Ramos (cell line): ENCODE measurements at regions not wholly inside any gene's neighbourhood (a gene's known extent, or its start where the extent isn't known, plus 50 kb on each side); places are given as distances from the start of the nearest gene placed in this dataset.

ENCODE experiments used
- in situ Hi-C: fragments of 300-500 bp; cut with MboI; formaldehyde crosslinking; loops from one replicate; pipeline ENCODE4 v1.14.3; 2022; ENCODE audit warnings: low sequenced_read_pairs; ENCODE audit not compliant: unreplicated experiment

GRCh38 chr2:196247114-196247975, 76.0 kb upstream of the STK17B start:
- in situ Hi-C loops, result loop anchor here (25.0 kb wide), 1 partner anchor 1040 kb away; no protein-coding TSS in a partner anchor

- in situ Hi-C loops, result loop anchor here (25.0 kb wide), 1 partner anchor 1039 kb away; no protein-coding TSS in a partner anchor
Measured at GRCh38 chr2:196247976-196248280, 76.5 kb upstream of the STK17B start.

GRCh38 chr2:196248467-196249094, 77.2 kb upstream of the STK17B start:
- in situ Hi-C loops, result loop anchor here (25.0 kb wide), 1 partner anchor 1039 kb away; no protein-coding TSS in a partner anchor

- in situ Hi-C loops, result loop anchor here (25.0 kb wide), 1 partner anchor 1038 kb away; no protein-coding TSS in a partner anchor
Measured at GRCh38 chr2:196249171-196249570, 77.8 kb upstream of the STK17B start.

GRCh38 chr2:196249860-196250259, 78.5 kb upstream of the STK17B start:
- in situ Hi-C loops, result loop anchor here (25.0 kb wide), 2 partner anchors 887 to 1037 kb away; no protein-coding TSS in a partner anchor

- in situ Hi-C loops, result loop anchor here (25.0 kb wide), 1 partner anchor 886 kb away; no protein-coding TSS in a partner anchor
Measured at GRCh38 chr2:196251132-196251531, 79.8 kb upstream of the STK17B start.

- in situ Hi-C loops, result loop anchor here (25.0 kb wide), 1 partner anchor 885 kb away; no protein-coding TSS in a partner anchor
Measured at GRCh38 chr2:196252408-196253115, 81.2 kb upstream of the STK17B start.

GRCh38 chr2:196253116-196253480, 81.7 kb upstream of the STK17B start:
- in situ Hi-C loops, result loop anchor here (25.0 kb wide), 1 partner anchor 884 kb away; no protein-coding TSS in a partner anchor

- in situ Hi-C loops, result loop anchor here (25.0 kb wide), 1 partner anchor 881 kb away; no protein-coding TSS in a partner anchor
Measured at GRCh38 chr2:196256585-196256984, 85.2 kb upstream of the STK17B start.

GRCh38 chr2:196257086-196257485, 85.7 kb upstream of the STK17B start:
- in situ Hi-C loops, result loop anchor here (25.0 kb wide), 1 partner anchor 880 kb away; no protein-coding TSS in a partner anchor

- in situ Hi-C loops, result loop anchor here (25.0 kb wide), 1 partner anchor 879 kb away; no protein-coding TSS in a partner anchor
Measured at GRCh38 chr2:196258407-196258806, 87.0 kb upstream of the STK17B start.

GRCh38 chr2:196259507-196260481, 88.4 kb upstream of the STK17B start:
- in situ Hi-C loops, result loop anchor here (25.0 kb wide), 1 partner anchor 878 kb away; no protein-coding TSS in a partner anchor

GRCh38 chr2:196260546-196260945, 89.2 kb upstream of the STK17B start:
- in situ Hi-C loops, result loop anchor here (25.0 kb wide), 1 partner anchor 877 kb away; no protein-coding TSS in a partner anchor

- in situ Hi-C loops, result loop anchor here (25.0 kb wide), 1 partner anchor 875 kb away; no protein-coding TSS in a partner anchor
Measured at GRCh38 chr2:196262606-196263005, 91.2 kb upstream of the STK17B start.

GRCh38 chr2:196263181-196263747, 91.9 kb upstream of the STK17B start:
- in situ Hi-C loops, result loop anchor here (25.0 kb wide), 1 partner anchor 874 kb away; no protein-coding TSS in a partner anchor

- in situ Hi-C loops, result loop anchor here (25.0 kb wide), 1 partner anchor 871 kb away; no protein-coding TSS in a partner anchor
Measured at GRCh38 chr2:196266351-196266750, 95.0 kb upstream of the STK17B start.

- in situ Hi-C loops, result loop anchor here (25.0 kb wide), 1 partner anchor 870 kb away; no protein-coding TSS in a partner anchor
Measured at GRCh38 chr2:196266855-196267254, 95.5 kb upstream of the STK17B start.

- in situ Hi-C loops, result loop anchor here (25.0 kb wide), 1 partner anchor 869 kb away; no protein-coding TSS in a partner anchor
Measured at GRCh38 chr2:196268025-196268424, 96.6 kb upstream of the STK17B start.
